ENCODE measurements at regions not wholly inside any gene's neighbourhood (a gene's known extent, or its start where the extent isn't known, plus 50 kb on each side); places are given as distances from the start of the nearest gene placed in this dataset.

DNA sequence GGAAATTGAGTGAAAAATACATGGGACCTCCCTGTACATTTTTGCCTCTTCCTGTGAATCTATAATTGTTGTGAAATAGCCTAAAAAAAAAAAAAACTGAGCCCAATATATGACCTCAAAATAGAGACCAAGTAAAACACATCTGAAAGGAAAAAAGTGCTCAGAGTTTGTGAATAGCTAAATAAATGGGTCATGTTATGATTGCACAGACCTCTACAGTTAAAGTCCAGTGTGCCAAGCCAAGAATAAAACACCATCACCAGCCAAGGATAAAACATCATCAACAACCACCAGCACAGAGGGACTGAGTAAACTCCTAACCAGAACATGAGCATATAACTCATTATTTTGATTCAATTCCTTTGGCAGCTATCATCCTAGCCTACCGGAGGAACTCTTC, 115.6 kb upstream of the AGTR1 start:
- TF ChIP-seq, protein P1, sequence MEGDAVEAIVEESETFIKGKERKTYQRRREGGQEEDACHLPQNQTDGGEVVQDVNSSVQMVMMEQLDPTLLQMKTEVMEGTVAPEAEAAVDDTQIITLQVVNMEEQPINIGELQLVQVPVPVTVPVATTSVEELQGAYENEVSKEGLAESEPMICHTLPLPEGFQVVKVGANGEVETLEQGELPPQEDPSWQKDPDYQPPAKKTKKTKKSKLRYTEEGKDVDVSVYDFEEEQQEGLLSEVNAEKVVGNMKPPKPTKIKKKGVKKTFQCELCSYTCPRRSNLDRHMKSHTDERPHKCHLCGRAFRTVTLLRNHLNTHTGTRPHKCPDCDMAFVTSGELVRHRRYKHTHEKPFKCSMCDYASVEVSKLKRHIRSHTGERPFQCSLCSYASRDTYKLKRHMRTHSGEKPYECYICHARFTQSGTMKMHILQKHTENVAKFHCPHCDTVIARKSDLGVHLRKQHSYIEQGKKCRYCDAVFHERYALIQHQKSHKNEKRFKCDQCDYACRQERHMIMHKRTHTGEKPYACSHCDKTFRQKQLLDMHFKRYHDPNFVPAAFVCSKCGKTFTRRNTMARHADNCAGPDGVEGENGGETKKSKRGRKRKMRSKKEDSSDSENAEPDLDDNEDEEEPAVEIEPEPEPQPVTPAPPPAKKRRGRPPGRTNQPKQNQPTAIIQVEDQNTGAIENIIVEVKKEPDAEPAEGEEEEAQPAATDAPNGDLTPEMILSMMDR (IDR thresholded peaks at IDR 0.05), result no peak
- TF ChIP-seq REST (IDR thresholded peaks at IDR 0.05; ENCODE audit: insufficient read depth in 1 of 2, low read depth in 2 of 2, low read length in 1 of 2), result no peak

Data from Panc1 (cell line).